Brain microvascular endothelial cell (primary cell): ENCODE measurements at regions not wholly inside any gene's neighbourhood (a gene's known extent, or its start where the extent isn't known, plus 50 kb on each side); places are given as distances from the start of the nearest gene placed in this dataset.

ENCODE experiments used
- DNase-seq: peaks from one replicate; pipeline ENCODE4 v3.0.0-alpha.2; 2020
- H3K27ac ChIP-seq: fragments of 250-450 bp; sonication (Bioruptor Pico); 2 replicates; pipeline ENCODE4 v1.5.1; 2020; ENCODE audit warnings: mild to moderate bottlenecking, moderate library complexity
- H3K27me3 ChIP-seq: fragments of 250-450 bp; sonication (Bioruptor Pico); replicated peaks from 2 replicates; pipeline ENCODE4 v1.5.1; 2020; ENCODE audit warnings: mild to moderate bottlenecking
- H3K36me3 ChIP-seq: fragments of 250-450 bp; sonication (Bioruptor Pico); replicated peaks from 2 replicates; pipeline ENCODE4 v1.5.1; 2020; ENCODE audit warnings: mild to moderate bottlenecking
- H3K4me3 ChIP-seq: 2 replicates; pipeline ENCODE4 v1.5.1; 2011; ENCODE audit warnings: low read depth, mild to moderate bottlenecking, control low read depth, low read length, moderate library complexity
- in situ Hi-C: cut with HindIII; loops from 2 replicates; pipeline ENCODE4 v1.10.0; 2017; ENCODE audit warnings: low sequenced_read_pairs, low pct_ligation_motif_present
- TF ChIP-seq, protein P1 (sequence below): IDR thresholded peaks from 2 replicates; pipeline ENCODE4 v1.5.1; 2011; ENCODE audit warnings: low read depth, mild to moderate bottlenecking, moderate library complexity, low read length, control low read depth, inconsistent platforms; ENCODE audit errors: missing control alignments

DNA sequence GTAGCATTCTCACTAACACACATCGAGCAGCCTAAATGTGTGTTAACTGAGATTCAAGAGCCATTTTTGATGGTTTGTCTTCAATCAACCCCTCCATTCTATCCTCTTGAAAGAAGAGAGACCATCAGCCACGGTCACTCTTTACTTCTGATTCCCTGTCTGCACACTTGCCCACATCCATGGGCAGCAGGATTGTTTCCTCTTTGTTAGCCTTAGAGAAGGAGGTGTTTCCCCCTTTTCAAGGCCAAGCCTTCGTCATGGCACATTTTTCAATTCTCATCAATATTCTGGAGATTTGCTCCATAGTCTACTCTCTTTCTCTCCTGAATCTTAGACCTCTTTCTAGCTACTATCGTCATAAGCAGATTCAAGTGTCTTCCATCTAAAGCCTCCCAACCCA is 522.4 kb upstream of the NAALADL2 start:
- no peak for DNase-seq
- TF ChIP-seq, protein P1, sequence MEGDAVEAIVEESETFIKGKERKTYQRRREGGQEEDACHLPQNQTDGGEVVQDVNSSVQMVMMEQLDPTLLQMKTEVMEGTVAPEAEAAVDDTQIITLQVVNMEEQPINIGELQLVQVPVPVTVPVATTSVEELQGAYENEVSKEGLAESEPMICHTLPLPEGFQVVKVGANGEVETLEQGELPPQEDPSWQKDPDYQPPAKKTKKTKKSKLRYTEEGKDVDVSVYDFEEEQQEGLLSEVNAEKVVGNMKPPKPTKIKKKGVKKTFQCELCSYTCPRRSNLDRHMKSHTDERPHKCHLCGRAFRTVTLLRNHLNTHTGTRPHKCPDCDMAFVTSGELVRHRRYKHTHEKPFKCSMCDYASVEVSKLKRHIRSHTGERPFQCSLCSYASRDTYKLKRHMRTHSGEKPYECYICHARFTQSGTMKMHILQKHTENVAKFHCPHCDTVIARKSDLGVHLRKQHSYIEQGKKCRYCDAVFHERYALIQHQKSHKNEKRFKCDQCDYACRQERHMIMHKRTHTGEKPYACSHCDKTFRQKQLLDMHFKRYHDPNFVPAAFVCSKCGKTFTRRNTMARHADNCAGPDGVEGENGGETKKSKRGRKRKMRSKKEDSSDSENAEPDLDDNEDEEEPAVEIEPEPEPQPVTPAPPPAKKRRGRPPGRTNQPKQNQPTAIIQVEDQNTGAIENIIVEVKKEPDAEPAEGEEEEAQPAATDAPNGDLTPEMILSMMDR = no peak
- in situ Hi-C loops = no loop called here
- H3K27me3 ChIP-seq = no peaks in the 10 kb centered on the region
- no peaks in the 10 kb centered on the region for H3K36me3 ChIP-seq
- no peak overlapping the region for H3K4me3 ChIP-seq
- no peak overlapping the region for H3K27ac ChIP-seq

- no peak for DNase-seq
- Histone ChIP-seq H3K27ac (no peak overlapping the region), H3K4me3 (no peak overlapping the region), H3K27me3 (no peaks in the 10 kb centered on the region), H3K36me3 (no peaks in the 10 kb centered on the region)
- in situ Hi-C loops = no loop called here
- TF ChIP-seq, protein P1 = no peak
These were observed 521.9 kb upstream of the NAALADL2 start for GRCh38 chr3:174337227-174337626.

DNA sequence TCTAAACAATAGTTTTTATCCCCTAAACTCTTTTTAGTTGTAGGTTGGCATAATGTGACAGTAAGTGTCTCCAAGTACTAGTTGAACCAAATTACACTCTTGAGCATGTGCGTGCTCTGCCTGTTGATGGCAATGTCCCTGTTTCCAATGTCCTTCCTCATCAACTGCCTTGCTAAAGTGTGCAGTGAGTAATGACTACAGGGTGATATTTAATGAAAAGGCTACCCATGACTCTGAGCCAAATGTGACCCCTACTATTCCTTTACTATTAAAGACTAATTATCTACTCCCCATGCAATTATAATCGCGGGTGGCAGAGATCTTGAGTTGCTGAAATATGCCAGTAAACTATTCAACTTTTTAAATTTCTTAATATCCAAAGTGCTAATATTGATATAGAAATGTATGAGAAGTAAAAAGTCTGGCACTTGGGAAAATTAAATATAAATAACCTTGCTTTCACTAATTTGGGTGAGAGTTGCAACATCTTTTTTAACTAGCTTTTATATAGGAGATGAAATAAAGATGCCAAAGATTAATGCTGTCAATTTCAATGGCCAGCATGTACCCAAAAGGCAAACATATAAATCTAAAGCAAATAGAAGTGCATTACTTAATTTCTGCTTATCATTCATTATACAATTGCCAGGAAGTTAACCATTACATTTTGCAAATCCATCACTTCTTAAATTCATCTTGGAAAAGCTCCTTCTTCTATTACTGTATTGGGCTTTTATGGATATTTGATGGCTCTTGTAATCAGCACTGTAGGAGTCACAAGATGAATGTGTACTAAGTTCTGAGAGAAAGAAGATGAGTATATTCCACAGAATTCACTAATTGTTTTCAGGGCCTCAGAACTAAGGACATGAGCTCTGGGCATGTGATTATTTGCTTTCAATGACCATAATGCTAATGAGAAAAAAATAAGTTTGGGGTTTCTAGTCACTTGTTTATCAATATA is 518.2 kb upstream of the NAALADL2 start:
- in situ Hi-C loops = no loop called here
- Histone ChIP-seq H3K4me3 (no peak overlapping the region), H3K27ac (no peak overlapping the region), H3K27me3 (no peaks in the 10 kb centered on the region), H3K36me3 (no peaks in the 10 kb centered on the region)
- DNase-seq = no peak
- TF ChIP-seq, protein P1 = no peak

DNA sequence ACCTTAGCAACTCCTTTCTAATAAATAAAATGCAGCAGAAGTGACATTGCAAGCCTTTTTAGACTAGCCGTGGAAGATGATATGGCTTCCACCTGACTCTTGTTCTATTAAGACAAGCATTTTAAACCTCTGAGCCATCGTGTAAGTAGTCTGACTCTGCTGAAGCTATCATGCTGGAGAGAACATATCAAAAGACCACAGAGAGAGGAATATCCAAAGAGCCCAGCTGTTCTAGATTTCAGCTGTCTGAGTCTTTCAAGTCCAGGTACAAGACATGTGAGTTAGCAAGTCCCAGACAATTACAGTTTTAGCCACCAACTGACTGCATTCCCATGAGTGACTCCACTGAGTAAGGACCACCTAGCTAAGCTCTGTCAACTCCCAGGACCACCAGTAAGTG is 517.0 kb upstream of the NAALADL2 start:
- DNase-seq = no peak
- Histone ChIP-seq H3K36me3 (no peaks in the 10 kb centered on the region), H3K27me3 (no peaks in the 10 kb centered on the region), H3K27ac (no peak overlapping the region), H3K4me3 (no peak overlapping the region)
- in situ Hi-C loops = no loop called here
- TF ChIP-seq, protein P1 = no peak

GRCh38 chr3:174342941-174343501 is 516.1 kb upstream of the NAALADL2 start:
- no peaks in the 10 kb centered on the region for H3K36me3 ChIP-seq
- in situ Hi-C loops = no loop called here
- DNase-seq = peak; percentile 12
- TF ChIP-seq, protein P1 = no peak
- no peak overlapping the region for H3K27ac ChIP-seq
- no peaks in the 10 kb centered on the region for H3K27me3 ChIP-seq
- no peak overlapping the region for H3K4me3 ChIP-seq

DNA sequence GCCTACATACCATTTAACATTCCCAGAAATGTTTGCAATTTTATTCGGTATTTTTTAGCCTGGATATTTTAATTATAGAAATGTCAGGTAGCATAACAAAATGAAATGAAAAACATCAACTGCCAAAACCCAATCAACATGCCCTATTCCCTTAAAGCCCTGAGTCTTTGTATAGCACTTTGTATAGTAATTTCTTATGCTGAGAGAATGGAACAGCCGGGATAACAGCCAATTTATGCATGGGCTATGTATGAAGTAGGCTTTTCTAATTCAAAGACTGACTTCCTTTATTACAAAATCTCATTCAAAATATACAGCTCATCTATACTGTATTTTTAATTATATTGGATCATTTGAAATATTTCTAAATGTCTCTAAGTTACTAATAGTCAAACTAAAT is 513.0 kb upstream of the NAALADL2 start:
- TF ChIP-seq, protein P1 = no peak
- Histone ChIP-seq H3K4me3 (no peak overlapping the region), H3K27ac (no peak overlapping the region), H3K27me3 (no peaks in the 10 kb centered on the region), H3K36me3 (no peaks in the 10 kb centered on the region)
- no peak for DNase-seq
- in situ Hi-C loops = no loop called here
